Progenitor cell of endocrine pancreas (in vitro differentiated cells): ENCODE measurements at regions not wholly inside any gene's neighbourhood (a gene's known extent, or its start where the extent isn't known, plus 50 kb on each side); places are given as distances from the start of the nearest gene placed in this dataset.

Source experiments
- DNase-seq: peaks from one replicate; pipeline ENCODE4 v3.0.0; 2021; ENCODE audit warnings: low spot score; ENCODE audit not compliant: unreplicated experiment
- H3K27ac Mint-ChIP-seq: 2 replicates; pipeline ENCODE4 v1.8.0; 2021; ENCODE audit warnings: mild to moderate bottlenecking, moderate library complexity, mixed read lengths
- H3K27me3 Mint-ChIP-seq: 2 replicates; pipeline ENCODE4 v1.8.0; 2021; ENCODE audit warnings: mixed read lengths
- H3K36me3 Mint-ChIP-seq: 2 replicates; pipeline ENCODE4 v1.8.0; 2022; ENCODE audit warnings: mixed read lengths; ENCODE audit not compliant: insufficient read depth
- H3K4me1 Mint-ChIP-seq: 2 replicates; pipeline ENCODE4 v1.8.0; 2021; ENCODE audit warnings: low read depth, mixed read lengths
- H3K4me3 Mint-ChIP-seq: 2 replicates; pipeline ENCODE4 v1.8.0; 2021; ENCODE audit warnings: low read depth, mild to moderate bottlenecking, moderate library complexity, mixed read lengths
- H3K9me3 Mint-ChIP-seq: 2 replicates; pipeline ENCODE4 v1.8.0; 2021; ENCODE audit warnings: low read depth, mixed read lengths
- TF ChIP-seq, protein P1 (sequence below): fragments of 200-600 bp; sonication (generic); IDR thresholded peaks from one replicate; pipeline ENCODE4 v1.5.0; 2021; ENCODE audit warnings: antibody characterized with exemption, mild to moderate bottlenecking; ENCODE audit not compliant: unreplicated experiment

DNA sequence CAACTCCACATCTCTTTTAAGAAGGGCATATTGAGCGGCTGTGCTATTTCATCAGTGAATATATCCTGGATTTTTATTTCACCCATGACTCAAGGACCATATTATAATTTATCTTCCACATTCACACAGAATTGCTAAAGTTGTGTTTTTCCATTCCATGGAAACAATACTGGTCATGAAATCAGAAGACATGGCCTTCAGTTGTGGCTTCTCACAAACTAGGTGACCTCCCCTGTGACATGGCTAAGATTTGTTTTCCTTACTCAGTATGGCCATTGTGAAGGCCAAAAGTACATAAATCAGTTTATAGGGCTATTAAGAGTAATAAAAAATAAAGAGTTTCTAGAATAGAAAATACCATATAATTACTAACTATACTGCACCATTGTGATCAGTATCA lies 415.6 kb downstream of the OXSM start:
- Mint-ChIP-seq H3K27me3 (no peaks in the 10 kb centered on the region), H3K36me3 (no peaks in the 10 kb centered on the region), H3K27ac (no peak overlapping the region), H3K4me3 (no peak overlapping the region), H3K9me3 (peaks cover 5% of the 10 kb centered on the region), H3K4me1 (no peaks in the 10 kb centered on the region)
- TF ChIP-seq, protein P1, sequence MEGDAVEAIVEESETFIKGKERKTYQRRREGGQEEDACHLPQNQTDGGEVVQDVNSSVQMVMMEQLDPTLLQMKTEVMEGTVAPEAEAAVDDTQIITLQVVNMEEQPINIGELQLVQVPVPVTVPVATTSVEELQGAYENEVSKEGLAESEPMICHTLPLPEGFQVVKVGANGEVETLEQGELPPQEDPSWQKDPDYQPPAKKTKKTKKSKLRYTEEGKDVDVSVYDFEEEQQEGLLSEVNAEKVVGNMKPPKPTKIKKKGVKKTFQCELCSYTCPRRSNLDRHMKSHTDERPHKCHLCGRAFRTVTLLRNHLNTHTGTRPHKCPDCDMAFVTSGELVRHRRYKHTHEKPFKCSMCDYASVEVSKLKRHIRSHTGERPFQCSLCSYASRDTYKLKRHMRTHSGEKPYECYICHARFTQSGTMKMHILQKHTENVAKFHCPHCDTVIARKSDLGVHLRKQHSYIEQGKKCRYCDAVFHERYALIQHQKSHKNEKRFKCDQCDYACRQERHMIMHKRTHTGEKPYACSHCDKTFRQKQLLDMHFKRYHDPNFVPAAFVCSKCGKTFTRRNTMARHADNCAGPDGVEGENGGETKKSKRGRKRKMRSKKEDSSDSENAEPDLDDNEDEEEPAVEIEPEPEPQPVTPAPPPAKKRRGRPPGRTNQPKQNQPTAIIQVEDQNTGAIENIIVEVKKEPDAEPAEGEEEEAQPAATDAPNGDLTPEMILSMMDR, result no peak
- no peak for DNase-seq

DNA sequence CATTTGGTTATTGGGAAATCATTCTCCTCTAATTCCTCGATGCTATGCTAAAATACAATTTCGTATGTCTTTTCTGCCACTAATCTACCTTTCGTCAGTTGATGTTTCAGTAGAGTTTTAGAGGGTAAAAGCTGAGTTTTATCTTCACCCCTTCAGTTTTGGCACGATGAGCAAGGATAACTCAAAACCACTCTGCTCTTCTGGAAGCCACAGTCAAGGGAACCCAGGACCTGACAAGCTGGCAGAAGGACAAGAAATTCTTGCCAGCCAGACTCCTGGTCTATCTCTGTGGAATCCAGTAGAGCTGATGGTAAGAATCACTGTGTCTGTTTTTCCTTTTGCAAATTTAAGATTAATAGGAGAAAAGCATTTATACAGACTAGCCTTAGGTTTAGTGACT lies 414.4 kb upstream of the LRRC3B start:
- H3K4me3 Mint-ChIP-seq, result no peak overlapping the region
- H3K27me3 Mint-ChIP-seq, result no peaks in the 10 kb centered on the region

DNA sequence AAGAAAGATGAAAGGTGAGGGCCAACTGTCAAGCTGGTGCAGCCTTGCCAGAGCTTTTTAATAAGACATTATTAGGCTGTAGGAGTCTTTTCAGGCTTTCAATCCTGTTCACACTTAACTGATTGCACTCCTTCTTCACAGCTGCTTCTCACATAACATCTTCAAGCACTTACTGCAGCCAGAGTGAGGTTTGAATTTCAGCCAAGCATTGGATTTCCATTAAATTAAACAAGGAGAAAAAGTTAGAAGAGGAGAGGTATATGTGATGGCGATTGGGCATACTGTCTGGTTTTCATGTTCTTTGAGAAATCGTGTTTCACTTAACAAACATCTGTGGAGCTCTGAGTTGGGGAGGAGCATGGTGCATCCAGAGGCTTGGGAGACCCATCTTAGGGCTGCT lies 392.8 kb upstream of the LRRC3B start:
- H3K4me1 Mint-ChIP-seq, result peaks cover 9% of the 10 kb centered on the region
- H3K27me3 Mint-ChIP-seq, result no peaks in the 10 kb centered on the region
- H3K36me3 Mint-ChIP-seq, result no peaks in the 10 kb centered on the region
- H3K27ac Mint-ChIP-seq, result no peak overlapping the region
- TF ChIP-seq, protein P1, result no peak
- DNase-seq, result no peak
- H3K4me3 Mint-ChIP-seq, result no peak overlapping the region
- no peaks in the 10 kb centered on the region for H3K9me3 Mint-ChIP-seq

More for the DNA sequence above, 414.4 kb upstream of the LRRC3B start:
- Mint-ChIP-seq H3K27ac (no peak overlapping the region), H3K9me3 (peaks cover 26% of the 10 kb centered on the region), H3K4me1 (no peaks in the 10 kb centered on the region), H3K36me3 (no peaks in the 10 kb centered on the region)
- TF ChIP-seq, protein P1, result no peak
- no peak for DNase-seq

DNA sequence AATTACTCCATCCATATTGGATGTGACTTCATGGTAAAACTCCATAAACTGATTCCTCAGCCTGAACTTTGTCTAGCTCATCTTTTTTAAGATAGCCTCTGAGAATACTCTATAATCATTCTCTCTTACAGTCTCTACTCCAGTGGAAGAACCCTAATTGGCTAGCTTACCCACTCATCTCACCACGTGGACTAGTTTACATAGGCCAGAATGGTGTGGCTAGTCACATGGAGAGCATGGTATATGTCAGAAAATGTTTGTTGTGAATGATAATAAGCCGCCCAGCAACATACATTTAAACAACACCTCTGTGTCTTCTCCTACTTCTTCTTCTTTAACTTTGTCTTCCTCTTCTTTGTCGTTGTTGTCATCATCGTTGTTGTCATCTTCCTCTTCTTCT lies 389.2 kb upstream of the LRRC3B start:
- Mint-ChIP-seq H3K4me1 (peaks cover 7% of the 10 kb centered on the region), H3K27me3 (no peaks in the 10 kb centered on the region)

DNA sequence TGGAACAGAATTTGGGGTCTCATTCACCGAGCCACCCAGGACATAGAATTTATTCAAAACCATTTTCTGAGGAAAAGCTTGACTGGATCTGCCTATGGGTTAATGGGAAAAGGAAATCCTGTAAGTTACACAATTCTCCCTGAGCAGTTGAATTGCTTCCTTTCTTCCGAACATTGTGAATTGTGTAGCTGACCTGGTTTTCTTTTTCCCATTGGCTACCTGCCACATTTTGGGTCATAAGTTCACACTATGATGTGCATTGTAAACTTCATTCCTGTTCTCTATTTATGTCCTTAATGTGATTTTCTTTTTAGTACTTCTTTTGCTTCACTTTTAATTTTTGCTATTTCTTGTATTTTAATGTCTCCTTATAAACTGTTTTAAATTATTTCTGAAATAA lies 386.0 kb upstream of the LRRC3B start:
- H3K36me3 Mint-ChIP-seq, result no peaks in the 10 kb centered on the region
- no peak overlapping the region for H3K4me3 Mint-ChIP-seq
- H3K9me3 Mint-ChIP-seq, result peaks cover 4% of the 10 kb centered on the region
- no peaks in the 10 kb centered on the region for H3K4me1 Mint-ChIP-seq
- no peak overlapping the region for H3K27ac Mint-ChIP-seq
- DNase-seq, result no peak
- TF ChIP-seq, protein P1, result no peak
- H3K27me3 Mint-ChIP-seq, result no peaks in the 10 kb centered on the region

More for the DNA sequence above, 389.2 kb upstream of the LRRC3B start:
- H3K9me3 Mint-ChIP-seq, result peaks cover 2% of the 10 kb centered on the region
- H3K36me3 Mint-ChIP-seq, result no peaks in the 10 kb centered on the region
- DNase-seq, result no peak
- no peak overlapping the region for H3K4me3 Mint-ChIP-seq
- H3K27ac Mint-ChIP-seq, result no peak overlapping the region
- TF ChIP-seq, protein P1, result no peak
